SK-N-MC (cell line): ENCODE measurements at regions not wholly inside any gene's neighbourhood (a gene's known extent, or its start where the extent isn't known, plus 50 kb on each side); places are given as distances from the start of the nearest gene placed in this dataset.

Experiments
- EZH2 ChIP-seq: fragments of 200-600 bp; sonication (generic); IDR thresholded peaks from one replicate; pipeline ENCODE4 v1.6.1; 2017; ENCODE audit warnings: antibody characterized with exemption
- FOXP2 ChIP-seq: optimal IDR thresholded peaks from 2 replicates; pipeline ENCODE3; 2011; ENCODE audit warnings: mild to moderate bottlenecking, moderate library complexity; ENCODE audit not compliant: insufficient read depth; ENCODE audit errors: extremely low read length, control extremely low read depth
- POLR2AphosphoS5 ChIP-seq: IDR thresholded peaks from 2 replicates; pipeline ENCODE4 v1.6.1; 2012; ENCODE audit warnings: mild to moderate bottlenecking, low read depth, low read length, borderline replicate concordance

GRCh38 chrX:39674490-39675161 lies 423.1 kb downstream of the BCOR start:
- TF ChIP-seq EZH2: no peak
- no peak for TF ChIP-seq POLR2AphosphoS5
- no peak for TF ChIP-seq FOXP2
